Embryonic facial prominence (tissue), 1 donor: ENCODE measurements at regions not wholly inside any gene's neighbourhood (a gene's known extent, or its start where the extent isn't known, plus 50 kb on each side); places are given as distances from the start of the nearest gene placed in this dataset.

ENCODE experiments used
- DNase-seq: peaks from one replicate; pipeline ENCODE4 v3.0.0-alpha.2; 2016; ENCODE audit errors: extremely low spot score

- DNase-seq = no peak
Observed at GRCh38 chr6:165229216-165229615, 80.2 kb downstream of the C6orf118 start.

- no peak for DNase-seq
Observed at GRCh38 chr6:165227644-165228329, 81.6 kb downstream of the C6orf118 start.

GRCh38 chr6:165223736-165224135 is 85.7 kb downstream of the C6orf118 start:
- DNase-seq = no peak

- DNase-seq = no peak
Observed at GRCh38 chr6:165223101-165223500, 86.3 kb downstream of the C6orf118 start.

- no peak for DNase-seq
Observed at GRCh38 chr6:165222315-165223025, 86.9 kb downstream of the C6orf118 start.

- DNase-seq = no peak
Observed at GRCh38 chr6:165220045-165220444, 89.4 kb downstream of the C6orf118 start.

GRCh38 chr6:165219629-165220028 is 89.8 kb downstream of the C6orf118 start:
- DNase-seq = no peak

- no peak for DNase-seq
Observed at GRCh38 chr6:165218829-165219228, 90.6 kb downstream of the C6orf118 start.

- no peak for DNase-seq
Observed at GRCh38 chr6:165206798-165207197, 102.6 kb downstream of the C6orf118 start.

GRCh38 chr6:165205632-165206031 is 103.8 kb downstream of the C6orf118 start:
- no peak for DNase-seq

GRCh38 chr6:165204807-165205545 is 104.4 kb downstream of the C6orf118 start:
- no peak for DNase-seq

GRCh38 chr6:165200178-165200577 is 109.2 kb downstream of the C6orf118 start:
- no peak for DNase-seq

GRCh38 chr6:165191461-165191860 is 117.9 kb downstream of the C6orf118 start:
- DNase-seq = no peak

- DNase-seq = no peak
Observed at GRCh38 chr6:165186441-165187205, 122.8 kb downstream of the C6orf118 start.

- DNase-seq = no peak
Observed at GRCh38 chr6:165186041-165186440, 123.4 kb downstream of the C6orf118 start.

- no peak for DNase-seq
Observed at GRCh38 chr6:165184192-165184979, 125.0 kb downstream of the C6orf118 start.

- no peak for DNase-seq
Observed at GRCh38 chr6:165183496-165184140, 125.8 kb downstream of the C6orf118 start.

GRCh38 chr6:165183071-165183470 is 126.3 kb downstream of the C6orf118 start:
- DNase-seq = no peak

GRCh38 chr6:165181951-165182414 is 127.4 kb downstream of the C6orf118 start:
- DNase-seq = no peak

- DNase-seq = no peak
Observed at GRCh38 chr6:165178056-165178455, 131.3 kb downstream of the C6orf118 start.
